ENCODE measurements at regions not wholly inside any gene's neighbourhood (a gene's known extent, or its start where the extent isn't known, plus 50 kb on each side); places are given as distances from the start of the nearest gene placed in this dataset.

DNA sequence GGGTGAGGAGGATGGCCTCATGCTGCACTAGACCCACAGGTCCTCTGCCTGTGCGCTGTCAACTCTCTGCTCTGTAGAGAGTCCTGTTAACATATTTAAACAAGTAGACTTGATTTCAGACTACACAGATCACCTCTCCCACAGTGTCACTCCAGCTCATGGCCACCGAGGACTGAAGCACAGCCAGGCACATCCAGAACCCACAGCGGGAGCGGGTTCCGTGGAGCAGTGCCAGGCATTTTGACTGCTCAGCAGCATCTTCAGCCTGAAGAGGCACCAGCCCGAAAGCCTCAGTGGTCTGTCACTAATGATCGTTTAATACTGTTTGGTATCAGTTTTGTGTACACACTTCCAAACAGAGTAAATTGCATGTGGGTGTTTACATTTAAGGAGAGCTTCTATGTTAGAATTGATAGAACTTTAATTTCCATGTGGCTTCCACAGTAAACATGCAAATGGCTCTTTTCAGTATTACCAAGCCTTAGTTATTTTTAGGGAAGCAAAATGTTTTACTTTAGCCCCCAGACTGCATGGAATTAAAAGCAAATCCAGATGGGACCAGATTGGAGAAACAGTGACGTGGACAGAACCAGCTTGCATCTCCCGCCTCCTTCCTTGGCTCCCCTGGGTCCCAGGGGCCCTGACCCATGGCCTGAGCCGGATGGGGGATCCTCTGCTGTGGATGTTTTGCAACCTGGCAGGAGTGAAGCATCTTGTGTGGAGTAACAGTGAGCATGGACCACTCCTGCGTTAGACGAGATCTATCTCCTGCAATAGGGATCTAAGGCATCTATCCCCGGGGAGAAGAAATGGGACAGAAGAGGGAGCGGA, 196.7 kb upstream of the CDH4 start:
- Mint-ChIP-seq H3K27ac (no peak overlapping the region), H3K4me1 (no peaks in the 10 kb centered on the region), H3K36me3 (ENCODE audit: low read depth) (no peaks in the 10 kb centered on the region), H3K4me3 (no peak overlapping the region), H3K9me3 (no peaks in the 10 kb centered on the region), H3K27me3 (no peaks in the 10 kb centered on the region)
- ChIA-PET CTCF (no interaction called here), POLR2A (no interaction called here)
- DNase-seq (no peak), ATAC-seq (ENCODE audit: low read depth) (no peak)
- TF ChIP-seq, protein P1, sequence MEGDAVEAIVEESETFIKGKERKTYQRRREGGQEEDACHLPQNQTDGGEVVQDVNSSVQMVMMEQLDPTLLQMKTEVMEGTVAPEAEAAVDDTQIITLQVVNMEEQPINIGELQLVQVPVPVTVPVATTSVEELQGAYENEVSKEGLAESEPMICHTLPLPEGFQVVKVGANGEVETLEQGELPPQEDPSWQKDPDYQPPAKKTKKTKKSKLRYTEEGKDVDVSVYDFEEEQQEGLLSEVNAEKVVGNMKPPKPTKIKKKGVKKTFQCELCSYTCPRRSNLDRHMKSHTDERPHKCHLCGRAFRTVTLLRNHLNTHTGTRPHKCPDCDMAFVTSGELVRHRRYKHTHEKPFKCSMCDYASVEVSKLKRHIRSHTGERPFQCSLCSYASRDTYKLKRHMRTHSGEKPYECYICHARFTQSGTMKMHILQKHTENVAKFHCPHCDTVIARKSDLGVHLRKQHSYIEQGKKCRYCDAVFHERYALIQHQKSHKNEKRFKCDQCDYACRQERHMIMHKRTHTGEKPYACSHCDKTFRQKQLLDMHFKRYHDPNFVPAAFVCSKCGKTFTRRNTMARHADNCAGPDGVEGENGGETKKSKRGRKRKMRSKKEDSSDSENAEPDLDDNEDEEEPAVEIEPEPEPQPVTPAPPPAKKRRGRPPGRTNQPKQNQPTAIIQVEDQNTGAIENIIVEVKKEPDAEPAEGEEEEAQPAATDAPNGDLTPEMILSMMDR (IDR thresholded peaks at IDR 0.05): no peak
- intact Hi-C loops (cut with micrococcal nuclease): no loop called here

DNA sequence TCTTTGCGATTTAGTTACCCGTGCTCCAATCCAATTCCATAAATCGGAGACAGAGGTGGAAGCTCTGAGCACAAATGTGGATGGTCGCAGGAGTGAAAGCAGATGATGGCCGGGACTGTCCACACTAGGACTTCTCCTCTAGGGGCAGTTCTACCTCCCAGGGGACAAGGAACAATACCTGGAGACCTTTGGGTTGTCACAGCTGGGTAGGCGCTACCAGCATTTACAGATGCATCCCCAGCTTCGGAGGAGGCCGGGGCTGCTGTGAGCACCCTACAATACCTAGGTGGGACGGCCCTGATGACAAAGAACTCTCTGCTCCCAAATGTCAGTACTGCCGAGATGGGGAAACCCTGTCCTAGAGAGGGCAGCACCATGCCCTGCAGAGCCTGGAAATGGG, 195.9 kb upstream of the CDH4 start:
- H3K9me3 Mint-ChIP-seq: no peaks in the 10 kb centered on the region
- H3K36me3 Mint-ChIP-seq (ENCODE audit: low read depth): no peaks in the 10 kb centered on the region
- H3K4me1 Mint-ChIP-seq: no peaks in the 10 kb centered on the region
- POLR2A ChIA-PET: no interaction called here
- H3K27me3 Mint-ChIP-seq: no peaks in the 10 kb centered on the region
- DNase-seq: no peak
- no peak overlapping the region for H3K27ac Mint-ChIP-seq
- no peak overlapping the region for H3K4me3 Mint-ChIP-seq
- ATAC-seq (ENCODE audit: low read depth): no peak
- TF ChIP-seq, protein P1 (IDR thresholded peaks at IDR 0.05): no peak
- CTCF ChIA-PET: no interaction called here
- intact Hi-C loops (cut with micrococcal nuclease): no loop called here

DNA sequence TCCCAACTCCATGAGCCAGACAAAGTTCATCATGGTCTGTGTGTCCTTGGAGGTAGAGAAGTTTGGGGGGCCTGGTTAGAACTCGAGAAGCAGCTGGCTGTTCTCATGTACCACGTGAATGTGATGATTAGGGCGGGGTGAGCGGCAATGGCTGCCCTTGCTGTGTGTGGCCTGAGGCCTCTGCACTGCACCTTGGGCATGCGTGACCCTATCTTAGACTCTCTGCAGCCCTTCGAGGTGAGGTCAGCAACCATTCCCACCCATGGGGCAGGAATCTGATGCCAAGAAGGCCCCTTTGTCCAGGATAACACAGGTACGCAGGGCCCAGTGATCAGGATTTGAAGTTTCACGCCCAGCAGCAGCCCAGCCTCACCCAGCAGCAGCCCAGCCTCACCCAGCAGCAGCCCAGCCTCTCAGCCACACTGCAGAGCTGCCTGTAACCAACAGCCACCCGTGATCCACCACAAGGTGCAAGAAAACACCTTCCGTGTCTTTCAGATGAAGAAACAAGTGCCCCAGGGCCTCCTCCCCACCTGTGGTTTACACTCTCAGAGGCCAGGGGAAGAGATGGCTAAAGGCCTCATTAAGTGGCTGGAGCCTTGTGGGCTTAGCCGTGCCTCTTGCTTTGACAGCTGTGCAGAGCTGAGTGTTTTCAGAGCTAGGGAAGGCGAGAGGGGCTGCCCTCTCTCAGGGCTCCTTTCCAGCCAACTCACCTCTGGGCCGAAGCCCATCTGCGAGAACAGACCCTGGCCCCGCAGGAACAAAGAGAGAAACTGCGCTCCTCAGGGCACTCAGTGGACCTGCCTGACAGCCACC, 195.2 kb upstream of the CDH4 start:
- Mint-ChIP-seq H3K27me3 (no peaks in the 10 kb centered on the region), H3K4me1 (no peaks in the 10 kb centered on the region), H3K9me3 (peaks cover 2% of the 10 kb centered on the region), H3K36me3 (ENCODE audit: low read depth) (no peaks in the 10 kb centered on the region), H3K27ac (no peak overlapping the region), H3K4me3 (no peak overlapping the region)
- DNase-seq (no peak), ATAC-seq (ENCODE audit: low read depth) (no peak)
- TF ChIP-seq, protein P1 (IDR thresholded peaks at IDR 0.05): no peak
- ChIA-PET POLR2A (no interaction called here), CTCF (no interaction called here)
- intact Hi-C loops (cut with micrococcal nuclease): no loop called here

DNA sequence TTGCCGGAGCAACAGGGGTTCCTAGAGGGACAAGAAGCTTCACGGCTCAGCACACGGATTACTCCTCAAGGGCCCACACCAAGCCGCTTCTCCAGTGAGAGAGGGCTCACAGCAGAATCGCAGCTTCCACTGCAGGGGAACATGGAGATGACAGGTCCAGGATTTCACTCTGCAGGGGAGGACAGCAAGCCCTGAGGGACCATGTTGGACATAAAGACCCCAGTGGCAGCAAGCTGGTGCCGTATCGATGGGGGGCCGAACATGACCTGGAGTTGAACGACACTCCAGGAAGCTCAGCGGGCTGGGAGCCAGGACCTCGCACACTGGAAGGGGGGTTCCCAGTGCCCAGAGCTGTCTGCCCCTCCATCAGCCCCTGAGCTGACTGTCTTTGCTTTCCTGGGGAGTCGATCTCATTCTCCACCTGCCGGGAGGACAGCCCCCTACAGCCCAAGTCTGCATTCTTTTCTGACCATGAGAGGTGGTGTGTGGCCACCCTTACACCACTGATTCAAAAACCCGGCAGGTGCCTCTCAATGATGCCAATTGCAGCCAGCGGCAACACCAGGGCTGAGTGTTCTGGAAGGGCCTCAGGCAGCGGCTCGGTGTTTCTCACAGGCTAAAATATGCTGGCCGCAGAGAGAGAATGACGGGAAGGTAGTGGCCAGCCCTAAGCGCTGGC, 194.5 kb upstream of the CDH4 start:
- Mint-ChIP-seq H3K9me3 (peaks cover 2% of the 10 kb centered on the region), H3K36me3 (ENCODE audit: low read depth) (no peaks in the 10 kb centered on the region), H3K27me3 (no peaks in the 10 kb centered on the region), H3K27ac (no peak overlapping the region), H3K4me3 (no peak overlapping the region), H3K4me1 (no peaks in the 10 kb centered on the region)
- DNase-seq (no peak), ATAC-seq (ENCODE audit: low read depth) (no peak)
- TF ChIP-seq, protein P1 (IDR thresholded peaks at IDR 0.05): no peak
- ChIA-PET POLR2A (no interaction called here), CTCF (no interaction called here)
- intact Hi-C loops (cut with micrococcal nuclease): no loop called here

DNA sequence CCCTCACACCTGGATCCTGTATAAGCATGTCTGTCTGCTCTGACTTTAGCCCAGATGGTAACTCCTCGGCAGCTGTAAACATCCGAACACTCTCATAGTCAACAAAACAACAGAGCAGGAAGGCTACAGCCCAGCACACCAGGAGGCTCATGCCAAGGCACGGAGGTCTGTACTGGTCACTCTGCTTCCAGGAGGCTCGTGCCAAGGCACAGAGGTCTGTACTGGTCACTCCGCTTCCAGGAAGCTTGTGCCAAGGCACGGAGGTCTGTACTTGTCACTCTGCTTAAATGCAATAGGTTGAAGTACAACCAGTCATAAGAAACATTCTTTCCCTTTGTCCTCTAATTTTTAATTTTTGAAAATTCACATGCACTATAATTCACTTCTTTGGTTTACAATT, 190.1 kb upstream of the CDH4 start:
- no peak for DNase-seq
- Mint-ChIP-seq H3K4me1 (no peaks in the 10 kb centered on the region), H3K4me3 (no peak overlapping the region), H3K27ac (no peak overlapping the region), H3K36me3 (ENCODE audit: low read depth) (no peaks in the 10 kb centered on the region), H3K27me3 (no peaks in the 10 kb centered on the region), H3K9me3 (peaks cover 4% of the 10 kb centered on the region)
- POLR2A ChIA-PET: no interaction called here
- TF ChIP-seq, protein P1 (IDR thresholded peaks at IDR 0.05): no peak
- ATAC-seq (ENCODE audit: low read depth): no peak
- intact Hi-C loops (cut with micrococcal nuclease): no loop called here
- CTCF ChIA-PET: no interaction called here

Measured in activated B cell treated with CpG ODN at 0.5 μM for 24 hours (primary cell).